Activated T-cell treated with anti-CD3 and anti-CD28 coated beads, Interleukin-2, amount 50 U/mL, for 72 hours (primary cell): ENCODE measurements at regions not wholly inside any gene's neighbourhood (a gene's known extent, or its start where the extent isn't known, plus 50 kb on each side); places are given as distances from the start of the nearest gene placed in this dataset.

Experiments used
- ATAC-seq, 2 donors: fragments of 150-1000 bp; cut with Tn5 transposase; replicated peaks in 1 of 2; 2 replicates each; pipeline ENCODE4 v1.10.0; 2021; ENCODE audit warnings: moderate library complexity in 2 of 2, mild to moderate bottlenecking in 1 of 2
- DNase-seq, 2 donors: peaks; one replicate each; pipeline ENCODE4 v3.0.0; 2021 to 2022; ENCODE audit warnings: mixed read lengths in 1 of 2
- H3K27ac Mint-ChIP-seq: one replicate; pipeline ENCODE4 v1.8.0; 2022; ENCODE audit warnings: mild to moderate bottlenecking, moderate library complexity, mixed read lengths
- H3K27me3 Mint-ChIP-seq: one replicate; pipeline ENCODE4 v1.8.0; 2022; ENCODE audit warnings: low read depth, mixed read lengths
- H3K36me3 Mint-ChIP-seq, 2 donors: one replicate each; pipeline ENCODE4 v1.8.0; 2022; ENCODE audit warnings: mixed read lengths in 2 of 2, mild to moderate bottlenecking in 1 of 2; ENCODE audit not compliant: insufficient read depth in 2 of 2
- H3K4me1 Mint-ChIP-seq: one replicate; pipeline ENCODE4 v1.8.0; 2022; ENCODE audit warnings: low read depth, mixed read lengths
- H3K4me3 Mint-ChIP-seq, 2 donors: one replicate each; pipeline ENCODE4 v1.8.0; 2022; ENCODE audit warnings: mild to moderate bottlenecking in 2 of 2, mixed read lengths in 2 of 2, moderate library complexity in 2 of 2
- H3K9me3 Mint-ChIP-seq, 2 donors: one replicate each; pipeline ENCODE4 v1.8.0; 2022; ENCODE audit warnings: mixed read lengths in 2 of 2

- DNase-seq = peak; percentile 48 to 60
- no peaks in the 10 kb centered on the region for H3K36me3 Mint-ChIP-seq
These were observed 124.6 kb upstream of the ERCC6L2 start for GRCh38 chr9:95750725-95751519.

GRCh38 chr9:95749493-95749892, 126.0 kb upstream of the ERCC6L2 start:
- Mint-ChIP-seq H3K36me3 (no peaks in the 10 kb centered on the region), H3K27ac (no peak overlapping the region)

More at GRCh38 chr9:95750725-95751519, 124.6 kb upstream of the ERCC6L2 start:
- ATAC-seq = peak; percentile 83 to 93
- Mint-ChIP-seq H3K9me3 (no peaks in the 10 kb centered on the region), H3K4me1 (peaks cover 23% of the 10 kb centered on the region), H3K27ac (no peak overlapping the region), H3K4me3 (peak overlapping the region; percentile 52 to 54), H3K27me3 (peaks cover 58% of the 10 kb centered on the region)

DNA sequence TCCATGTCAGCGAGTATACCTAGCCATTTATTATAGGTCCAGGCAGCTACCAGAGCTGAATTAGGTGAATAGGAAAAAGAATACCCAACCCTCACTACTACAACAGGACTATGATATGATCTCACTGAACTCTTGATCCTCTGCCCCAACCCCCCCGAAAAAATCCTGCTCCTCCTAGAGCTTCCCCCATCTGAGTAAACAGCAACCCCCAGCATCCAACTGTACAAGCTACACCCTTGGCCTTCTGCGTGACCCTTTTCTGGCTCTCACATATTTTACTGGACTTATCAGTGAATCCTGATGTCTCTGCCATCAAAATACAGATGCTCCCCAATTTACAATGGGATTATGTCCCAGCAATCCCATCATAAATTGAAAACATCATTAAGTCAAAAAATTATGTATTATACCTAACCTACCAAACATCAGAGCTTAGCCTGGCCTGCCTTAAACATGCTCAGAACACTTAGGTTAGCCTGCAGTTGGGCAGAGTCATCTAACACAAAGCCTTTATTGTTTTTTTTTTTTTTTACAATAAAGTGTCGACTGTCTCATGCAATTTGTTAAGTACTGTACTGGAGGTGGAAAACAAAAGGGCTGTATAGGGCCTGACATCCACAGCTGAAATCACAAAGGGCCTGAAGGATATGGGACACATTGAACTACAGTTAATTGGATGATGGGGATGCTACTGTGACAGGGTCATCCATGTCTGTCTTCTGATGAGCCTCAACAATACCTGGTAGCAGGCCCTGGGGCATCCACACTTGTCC, 128.9 kb upstream of the ERCC6L2 start:
- H3K36me3 Mint-ChIP-seq = no peaks in the 10 kb centered on the region
- H3K27me3 Mint-ChIP-seq = peaks cover 56% of the 10 kb centered on the region
- H3K27ac Mint-ChIP-seq = no peak overlapping the region
- H3K9me3 Mint-ChIP-seq = no peaks in the 10 kb centered on the region
- no peak for DNase-seq
- peaks cover 23% of the 10 kb centered on the region for H3K4me1 Mint-ChIP-seq
- no peak overlapping the region for H3K4me3 Mint-ChIP-seq
- no peak for ATAC-seq

More at GRCh38 chr9:95749493-95749892, 126.0 kb upstream of the ERCC6L2 start:
- DNase-seq = no peak
- H3K9me3 Mint-ChIP-seq = no peaks in the 10 kb centered on the region
- no peak for ATAC-seq
- H3K4me1 Mint-ChIP-seq = peaks cover 23% of the 10 kb centered on the region
- H3K4me3 Mint-ChIP-seq = peak overlapping the region in 1 of 2 donors; percentile 56
- H3K27me3 Mint-ChIP-seq = peaks cover 51% of the 10 kb centered on the region

DNA sequence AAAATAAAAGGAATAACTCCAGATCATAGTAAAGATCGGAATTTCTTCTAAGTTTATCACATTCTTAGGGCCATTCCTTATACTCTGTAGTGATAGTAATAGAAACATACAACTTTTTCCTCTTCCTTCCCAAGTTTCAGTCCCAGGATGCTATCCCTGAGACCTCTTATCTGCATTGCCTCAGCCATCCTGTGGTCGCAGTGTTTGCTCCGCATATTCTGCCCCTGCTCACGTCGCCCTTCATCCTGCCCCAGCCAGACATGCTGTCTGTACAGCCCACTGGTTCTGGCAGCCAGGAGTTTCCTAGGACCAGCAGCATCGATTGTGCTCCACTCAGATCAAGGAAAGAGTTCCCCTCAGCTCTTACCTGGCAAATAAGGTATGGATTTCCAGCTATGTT, 132.7 kb upstream of the ERCC6L2 start:
- Mint-ChIP-seq H3K36me3 (no peaks in the 10 kb centered on the region), H3K4me1 (peaks cover 12% of the 10 kb centered on the region), H3K27ac (no peak overlapping the region), H3K27me3 (peaks cover 45% of the 10 kb centered on the region), H3K9me3 (no peaks in the 10 kb centered on the region), H3K4me3 (no peak overlapping the region)
- no peak for DNase-seq
- no peak for ATAC-seq

- Mint-ChIP-seq H3K36me3 (no peaks in the 10 kb centered on the region), H3K4me3 (no peak overlapping the region), H3K27me3 (peaks cover 39% of the 10 kb centered on the region), H3K27ac (no peak overlapping the region), H3K4me1 (peaks cover 12% of the 10 kb centered on the region), H3K9me3 (no peaks in the 10 kb centered on the region)
- DNase-seq (no peak), ATAC-seq (no peak)
These were observed 133.9 kb upstream of the ERCC6L2 start for GRCh38 chr9:95741631-95742030.

DNA sequence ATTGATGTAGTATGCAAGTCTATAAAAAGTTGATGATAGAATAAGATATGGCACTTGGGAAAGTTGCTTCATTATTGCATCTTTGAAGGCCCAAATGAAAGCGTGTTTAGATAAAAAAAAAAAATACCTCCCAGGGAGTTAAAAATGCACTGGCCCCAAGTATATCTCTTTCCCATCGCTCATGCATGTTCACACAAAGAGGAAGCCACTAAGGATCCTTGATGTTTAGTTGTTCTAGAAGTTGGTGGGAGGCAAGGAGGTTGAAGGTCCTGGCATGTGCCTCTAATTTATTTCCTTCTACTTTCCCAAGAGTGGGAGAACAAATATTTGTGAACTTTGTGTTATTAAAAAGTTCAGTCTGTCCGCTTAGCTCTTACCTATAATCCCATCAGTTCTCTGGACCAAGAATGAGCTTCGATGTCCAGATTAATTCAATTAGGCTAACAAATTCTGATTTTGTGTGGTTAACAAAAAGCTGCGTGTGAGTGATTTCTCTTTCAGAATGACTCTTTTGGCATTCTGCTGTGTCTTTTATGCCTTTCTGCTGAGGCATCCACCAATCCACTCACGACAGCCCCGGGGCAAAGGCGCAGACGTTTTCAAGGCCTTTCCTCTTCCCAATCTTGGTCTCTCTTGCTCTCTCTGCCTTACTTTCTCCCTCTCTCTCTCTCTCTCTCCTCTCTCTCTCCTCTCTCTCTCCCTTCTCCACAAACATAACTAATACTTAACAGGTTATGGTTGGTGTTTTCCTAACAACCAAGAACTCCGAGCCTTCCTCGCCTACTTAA, 135.1 kb upstream of the ERCC6L2 start:
- Mint-ChIP-seq H3K27ac (no peak overlapping the region), H3K27me3 (peaks cover 39% of the 10 kb centered on the region), H3K4me1 (peaks cover 18% of the 10 kb centered on the region), H3K4me3 (no peak overlapping the region), H3K9me3 (no peaks in the 10 kb centered on the region), H3K36me3 (no peaks in the 10 kb centered on the region)
- ATAC-seq (no peak), DNase-seq (no peak)

- ATAC-seq = no peak
- H3K36me3 Mint-ChIP-seq = no peaks in the 10 kb centered on the region
These were observed 137.1 kb upstream of the ERCC6L2 start for GRCh38 chr9:95738438-95738837.

GRCh38 chr9:95736891-95737522, 138.5 kb upstream of the ERCC6L2 start:
- Mint-ChIP-seq H3K4me1 (peaks cover 46% of the 10 kb centered on the region), H3K9me3 (no peaks in the 10 kb centered on the region), H3K36me3 (no peaks in the 10 kb centered on the region), H3K27ac (no peak overlapping the region), H3K4me3 (no peak overlapping the region), H3K27me3 (peaks cover 37% of the 10 kb centered on the region)
- ATAC-seq = no peak
- no peak for DNase-seq

More at GRCh38 chr9:95738438-95738837, 137.1 kb upstream of the ERCC6L2 start:
- peaks cover 38% of the 10 kb centered on the region for H3K4me1 Mint-ChIP-seq
- no peak overlapping the region for H3K27ac Mint-ChIP-seq
- peaks cover 40% of the 10 kb centered on the region for H3K27me3 Mint-ChIP-seq
- no peak overlapping the region for H3K4me3 Mint-ChIP-seq
- no peaks in the 10 kb centered on the region for H3K9me3 Mint-ChIP-seq
- no peak for DNase-seq

DNA sequence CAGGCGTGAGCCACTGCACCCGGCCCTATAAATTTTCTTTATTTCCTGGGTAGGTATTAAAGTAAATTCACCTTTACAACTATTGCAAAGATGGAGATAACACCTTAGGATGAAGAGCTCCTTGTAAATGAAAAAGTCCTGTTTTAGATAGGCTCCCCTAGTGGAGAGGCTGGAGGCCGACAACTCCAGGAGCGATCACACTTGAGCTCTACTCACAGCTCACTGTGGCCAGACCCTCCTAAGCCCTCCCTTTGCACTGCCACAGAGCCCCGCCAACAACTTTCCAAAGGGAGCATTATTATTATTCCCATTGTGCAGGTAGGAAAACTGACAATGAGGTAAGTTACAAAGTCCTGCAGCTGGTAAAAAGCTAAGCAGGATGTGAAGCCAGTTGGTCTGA, 139.1 kb upstream of the ERCC6L2 start:
- peaks cover 46% of the 10 kb centered on the region for H3K4me1 Mint-ChIP-seq
- ATAC-seq = no peak
- H3K27ac Mint-ChIP-seq = no peak overlapping the region

GRCh38 chr9:95735701-95736100, 139.8 kb upstream of the ERCC6L2 start:
- Mint-ChIP-seq H3K36me3 (peaks cover 0 to 3% of the 10 kb centered on the region in 2 donors), H3K4me1 (peaks cover 42% of the 10 kb centered on the region), H3K27ac (no peak overlapping the region), H3K27me3 (peaks cover 37% of the 10 kb centered on the region), H3K4me3 (no peak overlapping the region), H3K9me3 (no peaks in the 10 kb centered on the region)
- DNase-seq (no peak), ATAC-seq (no peak)

More for the DNA sequence above, 139.1 kb upstream of the ERCC6L2 start:
- peaks cover 37% of the 10 kb centered on the region for H3K27me3 Mint-ChIP-seq
- no peaks in the 10 kb centered on the region for H3K9me3 Mint-ChIP-seq
- DNase-seq = no peak
- no peaks in the 10 kb centered on the region for H3K36me3 Mint-ChIP-seq
- no peak overlapping the region for H3K4me3 Mint-ChIP-seq

DNA sequence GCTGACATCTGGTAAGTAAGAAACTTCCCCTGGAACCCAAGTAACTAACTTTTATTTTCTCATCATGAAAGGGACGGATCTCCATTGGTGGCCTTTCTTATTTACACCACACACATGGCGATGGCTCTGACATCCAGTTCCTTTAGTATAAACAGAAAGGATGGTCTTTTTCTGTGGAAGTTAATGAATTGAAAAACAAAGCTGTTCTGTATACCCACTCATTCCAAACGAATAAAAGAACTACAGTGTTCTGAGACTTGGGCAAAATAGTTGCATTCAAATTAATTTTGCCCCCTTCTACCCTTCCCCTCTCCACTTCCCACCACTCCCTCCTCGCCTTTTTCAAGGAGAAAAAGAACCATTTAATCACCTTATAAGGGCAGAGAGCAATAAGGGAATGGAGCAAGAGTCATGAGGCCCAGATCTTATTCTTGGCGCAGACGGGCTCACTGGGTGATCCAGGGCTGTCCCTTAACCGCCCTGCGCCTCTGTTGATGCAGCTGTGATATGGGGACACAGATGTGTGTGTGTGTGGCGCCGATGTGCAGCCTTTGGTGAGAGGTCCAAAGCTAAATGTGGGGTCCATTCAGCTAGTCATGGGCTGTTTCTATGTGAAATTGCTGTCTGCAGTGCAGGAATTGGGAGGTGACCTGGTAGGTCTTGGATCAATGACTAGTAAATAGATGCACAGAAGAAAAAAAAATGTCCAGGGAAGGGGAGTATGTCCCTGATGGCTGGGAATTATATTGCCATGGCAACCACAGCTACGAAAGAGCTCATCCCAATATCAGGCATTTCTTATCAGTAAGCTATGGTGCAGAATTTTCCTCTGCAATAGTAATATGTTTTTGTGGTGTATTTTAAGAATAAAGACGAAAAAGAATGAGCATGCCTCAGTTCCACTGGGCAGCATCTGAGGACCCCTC, 141.5 kb upstream of the ERCC6L2 start:
- DNase-seq (no peak), ATAC-seq (no peak)
- Mint-ChIP-seq H3K36me3 (peaks cover 0 to 3% of the 10 kb centered on the region in 2 donors), H3K27me3 (peaks cover 39% of the 10 kb centered on the region), H3K27ac (no peak overlapping the region), H3K4me1 (peaks cover 34% of the 10 kb centered on the region), H3K4me3 (no peak overlapping the region), H3K9me3 (no peaks in the 10 kb centered on the region)
